ENCODE measurements at regions not wholly inside any gene's neighbourhood (a gene's known extent, or its start where the extent isn't known, plus 50 kb on each side); places are given as distances from the start of the nearest gene placed in this dataset.

- TF ChIP-seq CTCF (IDR thresholded peaks at IDR 0.05; ENCODE audit: low read depth, low read length) (no peak), EZH2phosphoT487 (IDR thresholded peaks at IDR 0.05; ENCODE audit: low read depth) (no peak)
These were observed 413.8 kb upstream of the CCDC54 start for GRCh38 chr3:106963442-106963841.
